ENCODE measurements at regions not wholly inside any gene's neighbourhood (a gene's known extent, or its start where the extent isn't known, plus 50 kb on each side); places are given as distances from the start of the nearest gene placed in this dataset.

DNA sequence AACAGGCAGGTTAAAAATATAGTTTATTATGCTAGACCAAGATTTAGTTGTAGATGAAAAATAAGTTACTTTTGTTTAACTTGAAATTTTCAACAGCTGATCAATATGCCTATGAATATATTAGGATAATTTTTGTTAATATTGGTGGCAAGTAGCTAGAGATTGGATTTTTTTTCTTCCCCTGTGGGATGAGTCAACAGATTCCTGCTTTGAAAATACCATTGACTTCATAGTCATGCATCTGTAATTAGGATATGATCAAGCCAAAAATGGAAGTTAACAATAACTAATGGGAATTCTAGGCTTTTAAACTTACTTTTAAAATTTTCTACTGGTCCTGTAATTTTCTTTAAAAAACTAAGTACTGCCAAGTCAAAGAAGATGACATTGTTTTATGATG, 211.7 kb downstream of the ZIC1 start:
- Histone ChIP-seq H2AK5ac (ENCODE audit: low read depth, low read length) (no peak overlapping the region), H2AFZ (replicated peaks; ENCODE audit: low read length, poor library complexity) (no peak overlapping the region), H2BK120ac (ENCODE audit: low read depth, low read length) (no peak overlapping the region), H3K4me1 (ENCODE audit: control insufficient read depth, insufficient read depth, low read length) (no peaks in the 10 kb centered on the region), H3K79me1 (ENCODE audit: low read depth in 1 of 2, low read length in 2 of 2) (no peaks in the 10 kb centered on the region), H2AK9ac (replicated peaks; ENCODE audit: low read depth, low read length, poor library complexity) (no peak overlapping the region), H3K36me3 (ENCODE audit: control insufficient read depth, insufficient read depth, low read length) (no peaks in the 10 kb centered on the region), H3K4ac (ENCODE audit: low read depth, low read length) (no peak overlapping the region), H3K4me3 (ENCODE audit: insufficient read depth, low read depth, low read length) (no peak overlapping the region), H3K56ac (ENCODE audit: extremely low read depth, insufficient read depth, low read length) (no peak overlapping the region), H3K27ac (ENCODE audit: insufficient read depth, low read length) (no peak overlapping the region), H3K9me1 (ENCODE audit: insufficient read depth, low read length) (no peaks in the 10 kb centered on the region), H3K23ac (ENCODE audit: low read depth, low read length) (no peak overlapping the region), H4K91ac (ENCODE audit: insufficient read depth, low read depth, low read length) (no peak overlapping the region), H3K14ac (replicated peaks; ENCODE audit: low read depth, low read length) (no peak overlapping the region), H4K8ac (ENCODE audit: low read depth in 2 of 2, low read length in 2 of 2) (no peak overlapping the region), H4K5ac (ENCODE audit: low read depth, low read length) (no peak overlapping the region), H4K20me1 (ENCODE audit: insufficient read depth, low read length) (no peaks in the 10 kb centered on the region), H3K9ac (ENCODE audit: low read depth, low read length) (no peak overlapping the region), H2BK20ac (ENCODE audit: low read depth, low read length) (no peak overlapping the region), H3K27me3 (ENCODE audit: control insufficient read depth, insufficient read depth, low read length) (no peaks in the 10 kb centered on the region), H2BK5ac (ENCODE audit: low read depth, low read length, poor library complexity, severe bottlenecking) (no peak overlapping the region), H2BK15ac (ENCODE audit: low read depth, low read length) (no peak overlapping the region), H3K9me3 (ENCODE audit: control insufficient read depth, insufficient read depth, low read length) (no peaks in the 10 kb centered on the region), H3K4me2 (ENCODE audit: low read depth, low read length) (no peak overlapping the region), H3K18ac (ENCODE audit: low read depth, low read length) (no peak overlapping the region)
- no TSS peak for BruUV-seq (replicated peaks)
- in situ Hi-C loops (cut with MboI; ENCODE audit: low sequenced_read_pairs) (no loop called here), dilution Hi-C loops (cut with HindIII; ENCODE audit: low sequenced_read_pairs, unreplicated experiment) (no loop called here), intact Hi-C loops (cut with micrococcal nuclease) (no loop called here)
- CTCF ChIA-PET, result no interaction called here
- no peak for ATAC-seq (ENCODE audit: low read depth)
- no peak for DNase-seq
- TF ChIP-seq MAFK (IDR thresholded peaks at IDR 0.05; ENCODE audit: low read depth, low read length) (no peak), SMC3 (IDR thresholded peaks at IDR 0.05; ENCODE audit: low read depth, low read length) (no peak), CEBPB (IDR thresholded peaks at IDR 0.05; ENCODE audit: low read depth, low read length) (no peak)
- TF ChIP-seq, protein P1, sequence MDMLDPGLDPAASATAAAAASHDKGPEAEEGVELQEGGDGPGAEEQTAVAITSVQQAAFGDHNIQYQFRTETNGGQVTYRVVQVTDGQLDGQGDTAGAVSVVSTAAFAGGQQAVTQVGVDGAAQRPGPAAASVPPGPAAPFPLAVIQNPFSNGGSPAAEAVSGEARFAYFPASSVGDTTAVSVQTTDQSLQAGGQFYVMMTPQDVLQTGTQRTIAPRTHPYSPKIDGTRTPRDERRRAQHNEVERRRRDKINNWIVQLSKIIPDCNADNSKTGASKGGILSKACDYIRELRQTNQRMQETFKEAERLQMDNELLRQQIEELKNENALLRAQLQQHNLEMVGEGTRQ (IDR thresholded peaks at IDR 0.05; ENCODE audit: low read depth, low read length), result no peak
- TF ChIP-seq, protein P2, sequence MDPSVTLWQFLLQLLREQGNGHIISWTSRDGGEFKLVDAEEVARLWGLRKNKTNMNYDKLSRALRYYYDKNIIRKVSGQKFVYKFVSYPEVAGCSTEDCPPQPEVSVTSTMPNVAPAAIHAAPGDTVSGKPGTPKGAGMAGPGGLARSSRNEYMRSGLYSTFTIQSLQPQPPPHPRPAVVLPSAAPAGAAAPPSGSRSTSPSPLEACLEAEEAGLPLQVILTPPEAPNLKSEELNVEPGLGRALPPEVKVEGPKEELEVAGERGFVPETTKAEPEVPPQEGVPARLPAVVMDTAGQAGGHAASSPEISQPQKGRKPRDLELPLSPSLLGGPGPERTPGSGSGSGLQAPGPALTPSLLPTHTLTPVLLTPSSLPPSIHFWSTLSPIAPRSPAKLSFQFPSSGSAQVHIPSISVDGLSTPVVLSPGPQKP (IDR thresholded peaks at IDR 0.05; ENCODE audit: borderline replicate concordance, low read depth, low read length), result no peak
- POLR2A ChIA-PET (ENCODE audit: unreplicated experiment), result no interaction called here

Measured in IMR-90 (cell line).